Caki2 (cell line): ENCODE measurements at regions not wholly inside any gene's neighbourhood (a gene's known extent, or its start where the extent isn't known, plus 50 kb on each side); places are given as distances from the start of the nearest gene placed in this dataset.
"Not testable (repeated sequence)": the region's sequence is repeated elsewhere in the genome, so short reads cannot be mapped to it uniquely, and the experiment has no call there.

Source experiments
- DNase-seq: peaks from one replicate; pipeline ENCODE4 v3.0.0-alpha.2; 2015; ENCODE audit warnings: low read depth
- in situ Hi-C: cut with HindIII; loops from 2 replicates; pipeline ENCODE4 v1.10.0; 2016; ENCODE audit warnings: low sequenced_read_pairs, low pct_unique_long_range_greater_than_20kb, mixed read lengths

- peak; percentile 61 for DNase-seq
- in situ Hi-C loops = no loop called here
These were observed 1266.0 kb upstream of the ADGRL2 start for GRCh38 chr1:80534606-80535360.

GRCh38 chr1:80533775-80534334 is 1266.9 kb upstream of the ADGRL2 start:
- in situ Hi-C loops = no loop called here
- DNase-seq = no peak

- DNase-seq = peak; percentile 75
- in situ Hi-C loops = no loop called here
These were observed 1267.6 kb upstream of the ADGRL2 start for GRCh38 chr1:80533093-80533492.

- DNase-seq = no peak
- in situ Hi-C loops = no loop called here
These were observed 1269.6 kb upstream of the ADGRL2 start for GRCh38 chr1:80531182-80531581.

- in situ Hi-C loops = no loop called here
- DNase-seq = no peak
These were observed 1271.2 kb upstream of the ADGRL2 start for GRCh38 chr1:80529546-80529945.

- no peak for DNase-seq
- in situ Hi-C loops = no loop called here
These were observed 1276.9 kb upstream of the ADGRL2 start for GRCh38 chr1:80523861-80524260.

GRCh38 chr1:80523071-80523470 is 1277.7 kb upstream of the ADGRL2 start:
- DNase-seq, in situ Hi-C loops: not testable (repeated sequence)

- in situ Hi-C loops = no loop called here
- no peak for DNase-seq
These were observed 1279.8 kb upstream of the ADGRL2 start for GRCh38 chr1:80520949-80521348.

GRCh38 chr1:80517062-80517461 is 1283.7 kb upstream of the ADGRL2 start:
- no peak for DNase-seq
- in situ Hi-C loops = no loop called here

- DNase-seq = peak; percentile 24
- in situ Hi-C loops = no loop called here
These were observed 1290.7 kb upstream of the ADGRL2 start for GRCh38 chr1:80509965-80510522.

GRCh38 chr1:80506216-80506615 is 1294.5 kb upstream of the ADGRL2 start:
- DNase-seq = no peak
- in situ Hi-C loops = no loop called here

- DNase-seq = no peak
- in situ Hi-C loops = no loop called here
These were observed 1302.1 kb upstream of the ADGRL2 start for GRCh38 chr1:80498673-80499072.

GRCh38 chr1:80495806-80496205 is 1304.9 kb upstream of the ADGRL2 start:
- no peak for DNase-seq
- in situ Hi-C loops = no loop called here

GRCh38 chr1:80472145-80472544 is 1328.6 kb upstream of the ADGRL2 start:
- in situ Hi-C loops = no loop called here

GRCh38 chr1:80468356-80468755 is 1332.4 kb upstream of the ADGRL2 start:
- no peak for DNase-seq
- in situ Hi-C loops = no loop called here

More at GRCh38 chr1:80472145-80472544, 1328.6 kb upstream of the ADGRL2 start:
- DNase-seq = no peak

GRCh38 chr1:80462006-80462405 is 1338.7 kb upstream of the ADGRL2 start:
- in situ Hi-C loops = no loop called here
- DNase-seq = no peak

- DNase-seq = no peak
- in situ Hi-C loops = no loop called here
These were observed 1343.3 kb upstream of the ADGRL2 start for GRCh38 chr1:80457409-80457808.

- in situ Hi-C loops = no loop called here
- DNase-seq = no peak
These were observed 1347.0 kb upstream of the ADGRL2 start for GRCh38 chr1:80453775-80454174.

GRCh38 chr1:80450711-80451110 is 1350.0 kb upstream of the ADGRL2 start:
- DNase-seq = no peak
- in situ Hi-C loops = no loop called here

- in situ Hi-C loops = no loop called here
These were observed 1352.7 kb upstream of the ADGRL2 start for GRCh38 chr1:80448081-80448480.

More at GRCh38 chr1:80448081-80448480, 1352.7 kb upstream of the ADGRL2 start:
- no peak for DNase-seq
